RKO (cell line): ENCODE measurements at regions not wholly inside any gene's neighbourhood (a gene's known extent, or its start where the extent isn't known, plus 50 kb on each side); places are given as distances from the start of the nearest gene placed in this dataset.
"Not testable (repeated sequence)": the region's sequence is repeated elsewhere in the genome, so short reads cannot be mapped to it uniquely, and the experiment has no call there.

Source experiments
- DNase-seq: peaks from one replicate; pipeline ENCODE4 v3.0.0-alpha.2; 2016; ENCODE audit warnings: low spot score

GRCh38 chr13:76014406-76015318 lies 378.5 kb downstream of the LMO7 start:
- DNase-seq: no peak

GRCh38 chr13:76012091-76012721 lies 376.1 kb downstream of the LMO7 start:
- DNase-seq: no peak

GRCh38 chr13:76009267-76009890 lies 373.2 kb downstream of the LMO7 start:
- DNase-seq: no peak

GRCh38 chr13:76004416-76004815 lies 368.3 kb downstream of the LMO7 start:
- DNase-seq: no peak

GRCh38 chr13:76000131-76000530 lies 364.0 kb downstream of the LMO7 start:
- DNase-seq: no peak

- no peak for DNase-seq
Observed at GRCh38 chr13:75996582-75996981, 360.5 kb downstream of the LMO7 start.

GRCh38 chr13:75995966-75996365 lies 359.8 kb downstream of the LMO7 start:
- DNase-seq: no peak

- DNase-seq: peak; percentile 37
Observed at GRCh38 chr13:75993823-75994222, 357.7 kb downstream of the LMO7 start.

- DNase-seq: no peak
Observed at GRCh38 chr13:75993241-75993640, 357.1 kb downstream of the LMO7 start.

GRCh38 chr13:75986818-75987217 lies 350.7 kb downstream of the LMO7 start:
- DNase-seq: no peak

- DNase-seq: no peak
Observed at GRCh38 chr13:75985132-75985531, 349.0 kb downstream of the LMO7 start.

- DNase-seq: no peak
Observed at GRCh38 chr13:75978818-75979217, 342.7 kb downstream of the LMO7 start.

- peak; percentile 67 for DNase-seq
Observed at GRCh38 chr13:75968103-75968838, 332.1 kb downstream of the LMO7 start.

- DNase-seq: no peak
Observed at GRCh38 chr13:75963302-75963701, 327.2 kb downstream of the LMO7 start.

- DNase-seq: no peak
Observed at GRCh38 chr13:75961911-75962310, 325.8 kb downstream of the LMO7 start.

- no peak for DNase-seq
Observed at GRCh38 chr13:75960538-75960994, 324.4 kb downstream of the LMO7 start.

- no peak for DNase-seq
Observed at GRCh38 chr13:75959861-75960481, 323.8 kb downstream of the LMO7 start.

GRCh38 chr13:75953589-75953988 lies 317.5 kb downstream of the LMO7 start:
- not testable (repeated sequence) for DNase-seq

- DNase-seq: no peak
Observed at GRCh38 chr13:75947448-75947847, 311.3 kb downstream of the LMO7 start.

- no peak for DNase-seq
Observed at GRCh38 chr13:75946536-75947284, 310.6 kb downstream of the LMO7 start.
